B cell (primary cell): ENCODE measurements at regions not wholly inside any gene's neighbourhood (a gene's known extent, or its start where the extent isn't known, plus 50 kb on each side); places are given as distances from the start of the nearest gene placed in this dataset.

Source experiments
- ATAC-seq: fragments of 200-7000 bp; cut with Tn5 transposase; one replicate; pipeline ENCODE4 v1.10.0; 2021; ENCODE audit warnings: low read depth, mild to moderate bottlenecking, moderate number of reproducible peaks, moderate library complexity
- CTCF ChIA-PET: fragments of 350-600 bp; sonication (Branson Sonifier 250); formaldehyde crosslinking; loops from one replicate; lab custom pipeline; 2021; ENCODE audit warnings: antibody characterized with exemption, inconsistent platforms; lab: Charles Lee
- POLR2A ChIA-PET: fragments of 350-600 bp; sonication (Branson Sonifier 250); formaldehyde crosslinking; loops from one replicate; lab custom pipeline; 2021; ENCODE audit warnings: antibody characterized with exemption; lab: Charles Lee
- DNase-seq: peaks from one replicate; pipeline ENCODE4 v3.0.0; 2013
- H2AFZ ChIP-seq: 2 replicates; pipeline ENCODE4 v1.6.1; 2012; ENCODE audit warnings: mild to moderate bottlenecking, low read depth, low read length; ENCODE audit not compliant: insufficient read depth, poor library complexity, severe bottlenecking
- H3K27ac ChIP-seq, 2 donors: 1 replicate in 1 of 2; 2 replicates in 1 of 2; pipeline ENCODE4 v1.5.1; 2012 to 2013; ENCODE audit warnings: low read length in 2 of 2, mild to moderate bottlenecking in 2 of 2, moderate library complexity in 1 of 2
- H3K27me3 ChIP-seq, 4 experiments: fragments of 200-600 bp in 1 of 4; sonication (generic) in 1 of 4; replicated peaks in 1 of 4; 1 replicate in 2 of 4; 2 replicates in 2 of 4; pipeline versions ENCODE4 v1.6.1 to v1.7.0; 2013 to 2016; ENCODE audit warnings: low read length in 3 of 4, mild to moderate bottlenecking in 2 of 4, mixed read lengths in 1 of 4, moderate library complexity in 1 of 4; ENCODE audit not compliant: insufficient read depth in 4 of 4, control insufficient read depth in 3 of 4; ENCODE audit errors: control extremely low read depth in 1 of 4
- H3K36me3 ChIP-seq, 2 experiments: replicated peaks in 1 of 2; 1 replicate in 1 of 2; 2 replicates in 1 of 2; pipeline versions ENCODE4 v1.6.1 to v1.7.1; 2013; ENCODE audit warnings: low read length in 1 of 2; ENCODE audit not compliant: insufficient read depth in 2 of 2, control insufficient read depth in 1 of 2; ENCODE audit errors: control extremely low read depth in 1 of 2, extremely low read depth in 1 of 2
- H3K4me1 ChIP-seq, 2 donors: fragments of 200-600 bp in 1 of 2; sonication (generic) in 1 of 2; 1 replicate in 1 of 2; 2 replicates in 1 of 2; pipeline versions ENCODE4 v1.5.1 to v1.6.1; 2013 to 2017; ENCODE audit warnings: low read length in 2 of 2; ENCODE audit not compliant: control insufficient read depth in 2 of 2, insufficient read depth in 2 of 2
- H3K4me2 ChIP-seq: replicated peaks from 2 replicates; pipeline ENCODE3; 2012; ENCODE audit warnings: mild to moderate bottlenecking, low read depth, low read length; ENCODE audit not compliant: poor library complexity, severe bottlenecking
- H3K4me3 ChIP-seq, 5 experiments: fragments of 200-600 bp in 1 of 5; sonication (generic) in 1 of 5; 1 replicate in 3 of 5; 2 replicates in 2 of 5; pipeline versions ENCODE4 v1.5.1 to v1.7.0; 2011 to 2016; ENCODE audit warnings: low read length in 4 of 5, mild to moderate bottlenecking in 4 of 5, low read depth in 2 of 5, control low read depth in 1 of 5, moderate library complexity in 1 of 5; ENCODE audit not compliant: insufficient read depth in 1 of 5; ENCODE audit errors: control extremely low read depth in 1 of 5, extremely low read depth in 1 of 5
- H3K79me2 ChIP-seq: fragments of 200-600 bp; sonication (generic); one replicate; pipeline ENCODE4 v1.6.0; 2016; ENCODE audit warnings: low read length; ENCODE audit not compliant: control insufficient read depth, insufficient read depth
- H3K9ac ChIP-seq: fragments of 200-600 bp; sonication (generic); 2 replicates; pipeline ENCODE4 v1.6.1; 2017; ENCODE audit warnings: mild to moderate bottlenecking, low read length, moderate library complexity
- H3K9me3 ChIP-seq, 3 donors: one replicate each; pipeline versions ENCODE4 v1.6.1 to v1.7.1; 2013; ENCODE audit warnings: low read length in 2 of 3; ENCODE audit not compliant: control insufficient read depth in 2 of 3, insufficient read depth in 1 of 3; ENCODE audit errors: control extremely low read depth in 1 of 3
- H4K20me1 ChIP-seq: 2 replicates; pipeline ENCODE4 v1.6.0; 2012; ENCODE audit warnings: mild to moderate bottlenecking, low read length; ENCODE audit not compliant: insufficient read depth, control insufficient read depth, poor library complexity, severe bottlenecking
- H3K27ac Mint-ChIP-seq: one replicate; pipeline ENCODE4 v1.8.0; 2021; ENCODE audit warnings: mixed read lengths
- H3K27me3 Mint-ChIP-seq: one replicate; pipeline ENCODE4 v1.8.0; 2021; ENCODE audit warnings: mixed read lengths
- H3K4me1 Mint-ChIP-seq: one replicate; pipeline ENCODE4 v1.8.0; 2021; ENCODE audit warnings: mixed read lengths
- H3K4me3 Mint-ChIP-seq: one replicate; pipeline ENCODE4 v1.8.0; 2021; ENCODE audit warnings: mixed read lengths
- H3K9me3 Mint-ChIP-seq: one replicate; pipeline ENCODE4 v1.8.0; 2022; ENCODE audit warnings: mixed read lengths; ENCODE audit not compliant: insufficient read depth
- CTCF ChIP-seq: fragments of 200-600 bp; IDR thresholded peaks from one replicate; pipeline ENCODE4 v1.8.0; 2022; ENCODE audit warnings: antibody characterized with exemption, mild to moderate bottlenecking
- EZH2 ChIP-seq: IDR thresholded peaks from 2 replicates; pipeline ENCODE4 v1.6.1; 2012; ENCODE audit warnings: borderline replicate concordance, low read depth, mild to moderate bottlenecking, moderate library complexity, low read length; ENCODE audit not compliant: insufficient read depth, poor library complexity, severe bottlenecking
- WGBS: methylation state at CpG from one replicate; pipeline ENCODE4 v1.1.5; 2013; ENCODE audit warnings: missing lambda C conversion rate; ENCODE audit not compliant: insufficient coverage; 5-methylcytosine and 5-hydroxymethylcytosine counted together
- intact Hi-C: fragments of 100-400 bp; cut with micrococcal nuclease; formaldehyde crosslinking; loops from one replicate; pipeline ENCODE4 v1.10.0; 2022

DNA sequence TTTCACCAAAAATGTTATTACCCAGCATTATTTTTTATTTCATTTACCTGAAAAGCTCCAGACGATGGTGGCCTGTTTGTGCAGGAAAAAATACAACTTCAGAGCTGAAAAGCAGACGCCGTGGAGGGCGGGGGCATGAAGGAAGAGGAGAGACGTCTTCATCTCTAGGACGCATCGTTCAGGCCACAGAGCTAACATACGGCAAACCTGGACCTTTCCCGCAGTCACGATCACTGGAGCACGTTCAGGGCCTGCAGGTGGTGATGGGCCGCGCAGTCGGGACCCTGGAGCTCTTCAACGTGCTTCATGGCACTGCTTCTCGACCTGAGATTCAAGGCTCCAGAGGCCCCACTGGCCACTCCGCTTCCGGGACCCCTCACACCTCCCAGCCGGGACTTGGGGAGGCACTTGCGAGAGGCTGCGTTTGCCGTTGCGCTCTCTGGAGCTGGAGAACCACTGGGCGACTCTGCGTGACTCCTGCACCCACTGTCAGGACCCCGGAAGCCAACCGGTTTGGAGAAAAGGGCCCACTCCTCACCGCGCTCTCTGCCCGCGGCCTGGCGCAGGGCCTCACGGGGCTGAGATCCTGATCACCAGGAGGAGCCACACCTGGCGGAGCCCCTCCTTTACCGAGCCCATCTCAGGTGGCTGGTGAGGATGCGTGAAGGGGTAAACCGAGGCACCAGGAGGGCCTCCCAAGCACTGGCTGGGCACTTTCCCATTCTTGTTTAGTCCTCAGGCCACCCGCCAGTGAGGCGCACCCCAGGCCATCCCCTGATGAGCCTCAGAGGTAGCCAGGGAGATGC, 164.4 kb upstream of the AFDN start:
- Histone ChIP-seq H3K27ac (no peak overlapping the region), H3K36me3 (no peaks in the 10 kb centered on the region), H3K79me2 (no peaks in the 10 kb centered on the region), H3K9me3 (peaks cover 0 to 6% (median 0%) of the 10 kb centered on the region in 3 donors), H3K9ac (no peak overlapping the region), H4K20me1 (no peaks in the 10 kb centered on the region), H2AFZ (no peak overlapping the region), H3K4me2 (no peak overlapping the region), H3K4me3 (no peak overlapping the region), H3K27me3 (no peaks in the 10 kb centered on the region), H3K4me1 (no peaks in the 10 kb centered on the region)
- POLR2A ChIA-PET, result no interaction called here
- Mint-ChIP-seq H3K9me3 (no peaks in the 10 kb centered on the region), H3K27me3 (no peaks in the 10 kb centered on the region), H3K4me1 (no peaks in the 10 kb centered on the region), H3K27ac (no peak overlapping the region), H3K4me3 (no peak overlapping the region)
- CTCF ChIA-PET, result no interaction called here
- TF ChIP-seq EZH2 (no peak), CTCF (no peak)
- whole genome bisulfite sequencing, result 95% methylated on average over 39 of the region's 39 CpGs
- intact Hi-C loops, result no loop called here
- DNase-seq (no peak), ATAC-seq (no peak)

GRCh38 chr6:167662881-167663205, 163.9 kb upstream of the AFDN start:
- CTCF ChIA-PET, result no interaction called here
- WGBS, result 84% methylated on average over 14 of the region's 14 CpGs
- Histone ChIP-seq H3K27me3 (peaks cover 0 to 2% (median 0%) of the 10 kb centered on the region in 4 experiments), H3K79me2 (no peaks in the 10 kb centered on the region), H3K27ac (no peak overlapping the region), H3K36me3 (no peaks in the 10 kb centered on the region), H3K4me1 (no peaks in the 10 kb centered on the region), H3K9me3 (peaks cover 0 to 6% (median 0%) of the 10 kb centered on the region in 3 donors), H3K4me2 (no peak overlapping the region), H3K9ac (no peak overlapping the region), H3K4me3 (no peak overlapping the region), H4K20me1 (no peaks in the 10 kb centered on the region), H2AFZ (no peak overlapping the region)
- no peak for ATAC-seq
- Mint-ChIP-seq H3K9me3 (no peaks in the 10 kb centered on the region), H3K27ac (no peak overlapping the region), H3K4me1 (no peaks in the 10 kb centered on the region), H3K4me3 (no peak overlapping the region), H3K27me3 (no peaks in the 10 kb centered on the region)
- intact Hi-C loops, result no loop called here
- no peak for TF ChIP-seq EZH2
- TF ChIP-seq CTCF, result no peak
- POLR2A ChIA-PET, result no interaction called here
- no peak for DNase-seq
